Testis (tissue), 2 donors: ENCODE measurements at regions not wholly inside any gene's neighbourhood (a gene's known extent, or its start where the extent isn't known, plus 50 kb on each side); places are given as distances from the start of the nearest gene placed in this dataset.

ENCODE experiments used
- CTCF ChIP-seq, 3 experiments: fragments of 450-650 bp in 2 of 3; fragments of 200-600 bp in 1 of 3; sonication (generic) in 1 of 3; IDR thresholded peaks; one replicate each; pipeline ENCODE4 v1.5.1; 2016 to 2019; ENCODE audit warnings: antibody characterized with exemption in 3 of 3, mild to moderate bottlenecking in 2 of 3, moderate library complexity in 1 of 3
- POLR2A ChIP-seq: fragments of 450-650 bp; IDR thresholded peaks from one replicate; pipeline ENCODE4 v1.6.1; 2017; ENCODE audit warnings: antibody characterized with exemption, mild to moderate bottlenecking, moderate library complexity

- TF ChIP-seq CTCF (IDR thresholded peaks at IDR 0.05) (no peak), POLR2A (no peak)
Observed at GRCh38 chr3:74329096-74329495, 285.4 kb downstream of the CNTN3 start.
